HG02759 (cell line): ENCODE measurements at regions not wholly inside any gene's neighbourhood (a gene's known extent, or its start where the extent isn't known, plus 50 kb on each side); places are given as distances from the start of the nearest gene placed in this dataset.
"Not testable (repeated sequence)": the region's sequence is repeated elsewhere in the genome, so short reads cannot be mapped to it uniquely, and the experiment has no call there.

Source experiments
- ATAC-seq: cut with Tn5 transposase; IDR thresholded peaks from one replicate; pipeline ENCODE4 v1.9.1; 2021; ENCODE audit warnings: mild to moderate bottlenecking, moderate library complexity; ENCODE audit not compliant: unreplicated experiment

- ATAC-seq: no peak
Measured at GRCh38 chr15:96122077-96123027, 208.1 kb upstream of the NR2F2 start.

DNA sequence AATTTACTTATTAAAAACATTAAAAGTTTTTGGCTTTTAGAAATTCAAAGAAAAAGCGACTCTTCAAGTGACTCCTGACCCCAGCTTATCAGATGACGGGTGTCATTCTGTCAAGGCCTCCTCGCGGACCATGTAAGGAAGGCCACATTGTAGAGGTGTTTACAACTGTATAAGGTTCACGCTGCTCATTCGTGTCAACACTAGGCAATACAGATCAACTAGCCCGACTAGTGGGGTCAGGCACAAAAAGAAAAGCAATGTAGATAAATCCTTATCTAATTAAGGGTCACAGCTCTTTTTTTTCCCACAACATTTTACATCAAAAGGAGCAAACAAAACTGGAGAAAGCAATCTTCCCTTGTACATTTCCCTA, 207.5 kb upstream of the NR2F2 start:
- ATAC-seq: no peak

GRCh38 chr15:96123630-96124187, 206.8 kb upstream of the NR2F2 start:
- ATAC-seq: no peak

DNA sequence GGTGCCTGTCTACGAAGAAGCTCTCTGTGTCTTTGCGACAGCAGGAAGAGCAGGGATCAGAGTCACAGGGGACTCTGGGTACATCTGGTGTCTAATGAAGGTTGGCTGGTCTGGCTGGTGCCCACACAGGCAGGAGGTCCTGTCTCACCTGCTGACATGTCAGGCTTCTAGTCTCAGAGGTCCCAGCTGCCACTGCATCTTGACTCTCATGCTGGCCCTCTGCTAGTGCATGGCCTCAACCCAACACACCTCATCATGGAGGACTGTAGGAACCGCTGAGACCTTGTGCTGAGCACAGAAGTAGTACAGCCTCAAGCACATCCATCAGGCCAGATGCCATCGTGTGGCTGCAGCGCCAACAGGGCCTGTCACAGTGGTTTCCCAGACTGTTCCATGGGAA, 206.1 kb upstream of the NR2F2 start:
- no peak for ATAC-seq

GRCh38 chr15:96125721-96126415, 204.6 kb upstream of the NR2F2 start:
- ATAC-seq: no peak

- no peak for ATAC-seq
Measured at GRCh38 chr15:96126859-96127258, 203.6 kb upstream of the NR2F2 start.

DNA sequence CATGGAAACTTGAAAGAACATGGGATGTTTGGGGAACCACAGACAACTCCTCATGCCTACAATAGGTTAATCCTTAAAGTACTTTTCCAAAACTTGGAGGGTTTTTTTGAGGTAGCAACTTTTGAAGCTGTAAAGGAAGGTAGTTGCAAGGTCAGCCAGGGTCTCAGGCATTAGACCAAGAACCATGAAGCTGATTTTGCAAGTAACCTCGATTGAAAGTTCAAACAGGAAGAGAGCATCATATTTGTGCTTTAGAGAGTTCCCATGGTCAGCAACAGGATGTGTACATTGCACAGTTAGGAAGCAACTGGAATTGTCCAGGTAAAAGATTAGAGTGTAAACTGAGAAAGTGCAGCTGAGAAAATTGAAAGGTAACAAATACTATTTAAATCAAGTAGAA, 199.8 kb upstream of the NR2F2 start:
- no peak for ATAC-seq

- no peak for ATAC-seq
Measured at GRCh38 chr15:96132126-96132525, 198.4 kb upstream of the NR2F2 start.

GRCh38 chr15:96135166-96136093, 195.1 kb upstream of the NR2F2 start:
- ATAC-seq: no peak

- ATAC-seq: no peak
Measured at GRCh38 chr15:96138985-96139384, 191.5 kb upstream of the NR2F2 start.

DNA sequence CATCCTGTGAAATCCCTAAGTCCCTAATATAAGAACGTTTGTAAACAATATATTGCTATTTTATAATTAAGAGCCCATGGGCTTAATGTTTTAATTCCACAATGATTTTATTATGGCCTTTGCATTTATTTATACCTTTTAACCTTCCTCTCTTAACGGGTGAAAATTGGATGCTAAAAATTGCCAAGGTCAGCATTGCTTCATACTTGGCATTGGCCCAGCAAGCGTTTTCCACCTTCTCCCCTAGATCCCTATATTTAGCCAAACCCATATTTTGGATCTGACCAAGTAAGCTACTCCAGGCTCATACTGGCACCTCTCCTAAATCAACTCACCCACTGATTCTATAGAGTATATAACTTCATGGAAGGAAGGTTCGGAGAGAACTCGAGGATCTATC, 188.0 kb upstream of the NR2F2 start:
- ATAC-seq: no peak

GRCh38 chr15:96144734-96145133, 185.8 kb upstream of the NR2F2 start:
- ATAC-seq: no peak

- no peak for ATAC-seq
Measured at GRCh38 chr15:96146726-96147125, 183.8 kb upstream of the NR2F2 start.

- ATAC-seq: no peak
Measured at GRCh38 chr15:96147267-96147666, 183.2 kb upstream of the NR2F2 start.

GRCh38 chr15:96150254-96150653, 180.2 kb upstream of the NR2F2 start:
- no peak for ATAC-seq

GRCh38 chr15:96151749-96152148, 178.8 kb upstream of the NR2F2 start:
- ATAC-seq: not testable (repeated sequence)

DNA sequence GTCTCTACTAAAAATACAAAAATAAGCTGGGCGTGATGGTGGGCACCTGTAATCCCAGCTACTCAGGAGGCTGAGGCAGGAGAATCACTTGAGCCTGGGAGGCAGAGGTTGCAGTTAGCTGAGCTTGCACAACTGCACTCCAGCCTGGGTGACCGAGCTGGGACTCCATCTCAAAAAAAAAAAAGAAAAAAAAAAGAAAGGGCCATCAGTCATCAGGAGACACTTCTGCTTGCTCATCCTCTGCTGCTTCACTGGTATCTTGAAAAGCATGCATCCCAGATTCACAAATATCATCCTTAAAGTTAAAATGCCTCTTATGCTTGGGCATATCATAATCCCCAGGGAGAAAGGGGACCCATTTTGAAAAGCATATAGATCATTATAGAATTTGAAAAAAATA, 176.6 kb upstream of the NR2F2 start:
- no peak for ATAC-seq

DNA sequence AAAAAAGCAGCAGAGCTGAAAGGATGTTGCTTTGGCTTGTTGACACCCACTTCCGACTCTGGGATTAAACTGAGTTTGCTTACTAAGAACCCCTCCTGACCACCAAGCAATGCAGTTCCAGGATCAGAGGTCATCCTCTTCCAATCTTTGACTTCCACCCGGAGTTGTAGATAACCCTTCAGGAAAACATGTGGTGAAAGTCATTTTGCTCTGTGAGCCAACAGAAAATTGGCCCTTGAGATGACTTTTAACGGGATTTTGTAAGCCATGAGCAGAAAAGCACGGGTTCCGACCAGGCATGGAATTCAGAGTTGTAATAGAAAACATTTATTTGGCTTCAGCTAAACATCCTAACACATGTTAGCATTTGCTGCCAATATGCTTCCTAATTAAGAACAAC, 171.6 kb upstream of the NR2F2 start:
- ATAC-seq: no peak

DNA sequence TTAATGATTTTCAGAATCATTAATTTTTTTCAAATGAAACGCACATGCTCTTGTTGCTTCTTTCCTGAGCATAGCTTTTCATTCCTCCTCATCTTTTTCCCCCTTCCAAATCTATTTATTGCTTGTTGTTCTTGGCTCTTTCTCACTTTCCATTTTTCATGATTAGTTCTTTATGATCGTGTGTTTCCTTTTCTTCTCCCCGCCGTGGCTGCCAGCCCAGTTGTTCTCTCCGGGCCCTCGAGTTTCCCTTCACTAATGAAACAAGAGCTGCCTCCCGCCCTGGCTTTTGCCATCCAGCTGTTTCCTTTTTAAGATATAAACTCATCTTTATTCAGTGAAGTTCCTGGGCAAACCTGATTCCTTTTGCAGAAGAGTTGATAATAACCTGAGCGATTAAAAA, 170.2 kb upstream of the NR2F2 start:
- ATAC-seq: no peak

DNA sequence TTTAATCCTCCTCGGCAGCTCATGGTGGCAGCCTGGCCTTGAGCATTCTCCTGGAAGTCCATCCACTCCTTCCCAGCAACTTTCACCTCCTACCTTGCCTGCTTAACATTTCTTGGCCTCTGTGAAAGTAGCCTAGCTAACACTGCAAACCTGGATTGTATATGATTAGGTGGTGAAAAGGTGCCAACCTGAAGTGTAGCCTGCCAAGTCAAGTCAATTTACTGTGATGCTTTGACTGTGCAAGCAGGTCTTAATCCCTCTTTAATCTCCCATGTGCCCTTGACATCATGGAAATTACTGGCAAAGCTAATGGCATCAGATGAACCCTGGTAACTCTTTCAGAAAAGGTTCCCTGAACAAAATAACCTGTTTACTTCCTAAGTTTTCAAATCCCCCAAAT, 169.7 kb upstream of the NR2F2 start:
- ATAC-seq: no peak

DNA sequence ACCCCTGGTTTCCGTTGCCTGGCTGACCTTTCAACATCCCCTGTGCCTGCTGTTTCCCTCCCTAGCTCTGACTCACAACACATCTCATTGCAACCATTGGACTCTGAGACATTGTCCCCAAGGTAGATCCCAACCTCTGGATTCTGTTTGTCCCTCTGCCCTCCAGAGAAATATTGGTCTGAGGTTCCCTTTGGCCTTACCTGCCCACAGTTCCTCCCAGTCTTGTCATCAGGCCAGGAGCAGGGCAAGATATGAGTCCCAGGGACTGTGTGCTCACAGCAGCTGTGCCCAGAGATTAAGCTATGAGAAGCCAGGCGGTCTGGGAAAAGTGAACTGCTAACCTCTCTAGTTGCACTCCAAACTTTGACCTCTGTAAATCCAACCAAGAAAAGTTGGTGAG, 168.2 kb upstream of the NR2F2 start:
- ATAC-seq: no peak
